Thyroid gland (tissue), 4 donors: ENCODE measurements at regions not wholly inside any gene's neighbourhood (a gene's known extent, or its start where the extent isn't known, plus 50 kb on each side); places are given as distances from the start of the nearest gene placed in this dataset.

Experiments used
- DNase-seq, 2 donors: peaks; one replicate each; pipeline ENCODE4 v3.0.0-alpha.2; 2019
- H3K27ac ChIP-seq, 3 donors: fragments of 200-600 bp; sonication (generic); 1 replicate in 2 of 3; 2 replicates in 1 of 3; pipeline ENCODE4 v1.5.1; 2016 to 2019; ENCODE audit warnings: mild to moderate bottlenecking in 1 of 3, moderate library complexity in 1 of 3
- H3K27me3 ChIP-seq: fragments of 200-600 bp; sonication (generic); one replicate; pipeline ENCODE4 v1.5.1; 2019
- H3K36me3 ChIP-seq, 2 donors: fragments of 200-600 bp; sonication (generic); one replicate each; pipeline ENCODE4 v1.5.1; 2016 to 2019
- H3K4me1 ChIP-seq, 2 donors: fragments of 200-600 bp; sonication (generic); one replicate each; pipeline ENCODE4 v1.5.1; 2017 to 2019
- H3K4me3 ChIP-seq, 3 donors: fragments of 200-600 bp; sonication (generic); replicated peaks in 1 of 3; 1 replicate in 2 of 3; 2 replicates in 1 of 3; pipeline ENCODE4 v1.5.1; 2016; ENCODE audit warnings: mild to moderate bottlenecking in 1 of 3
- H3K9me3 ChIP-seq: fragments of 200-600 bp; sonication (generic); one replicate; pipeline ENCODE4 v1.5.1; 2017
- CTCF ChIP-seq, 6 experiments: fragments of 200-600 bp in 3 of 6; fragments of 450-650 bp in 3 of 6; sonication (generic) in 3 of 6; IDR thresholded peaks; one replicate each; pipeline ENCODE4 v1.5.1; 2016 to 2019; ENCODE audit warnings: antibody characterized with exemption in 6 of 6, mild to moderate bottlenecking in 2 of 6, inconsistent platforms in 1 of 6, moderate library complexity in 1 of 6
- POLR2A ChIP-seq, 2 donors: fragments of 450-650 bp; IDR thresholded peaks; one replicate each; pipeline ENCODE4 v1.6.1; 2017; ENCODE audit warnings: antibody characterized with exemption in 2 of 2, mild to moderate bottlenecking in 2 of 2, moderate library complexity in 1 of 2
- WGBS, 2 donors: methylation state at CpG; one replicate each; pipeline ENCODE4 v1.1.5; 2017; 5-methylcytosine and 5-hydroxymethylcytosine counted together
- intact Hi-C: fragments of 100-400 bp; cut with DNase I; formaldehyde crosslinking; loops from one replicate; pipeline ENCODE4 v1.15.1; 2023

- Histone ChIP-seq H3K27ac (no peak overlapping the region), H3K4me1 (peaks cover 9 to 26% of the 10 kb centered on the region in 2 donors), H3K4me3 (no peak overlapping the region), H3K27me3 (no peaks in the 10 kb centered on the region), H3K9me3 (no peaks in the 10 kb centered on the region), H3K36me3 (no peaks in the 10 kb centered on the region)
- no peak for DNase-seq
- intact Hi-C loops, result no loop called here
- WGBS, 2 donors, result 84 to 89% methylated on average over 14 of the region's 14 CpGs
- no peak for TF ChIP-seq CTCF (IDR thresholded peaks at IDR 0.05)
- TF ChIP-seq POLR2A (IDR thresholded peaks at IDR 0.05), result no peak
Measured at GRCh38 chr6:6980999-6981597, 126.7 kb upstream of the RREB1 start.

GRCh38 chr6:6981681-6982322 is 126.0 kb upstream of the RREB1 start:
- no peak overlapping the region for H3K27ac ChIP-seq

GRCh38 chr6:6982663-6983062 is 125.1 kb upstream of the RREB1 start:
- H3K36me3 ChIP-seq, result no peaks in the 10 kb centered on the region
- H3K27ac ChIP-seq, result no peak overlapping the region
- no peaks in the 10 kb centered on the region for H3K9me3 ChIP-seq
- DNase-seq, result no peak
- H3K4me1 ChIP-seq, result peaks cover 0 to 20% of the 10 kb centered on the region in 2 donors
- intact Hi-C loops, result no loop called here
- 89 to 91% methylated on average over 6 of the region's 6 CpGs for WGBS, 2 donors
- no peaks in the 10 kb centered on the region for H3K27me3 ChIP-seq
- H3K4me3 ChIP-seq, result no peak overlapping the region
- TF ChIP-seq POLR2A (IDR thresholded peaks at IDR 0.05) (no peak), CTCF (IDR thresholded peaks at IDR 0.05) (no peak)

More at GRCh38 chr6:6981681-6982322, 126.0 kb upstream of the RREB1 start:
- Histone ChIP-seq H3K4me1 (peaks cover 2 to 20% of the 10 kb centered on the region in 2 donors), H3K27me3 (no peaks in the 10 kb centered on the region), H3K4me3 (no peak overlapping the region), H3K9me3 (no peaks in the 10 kb centered on the region), H3K36me3 (no peaks in the 10 kb centered on the region)
- WGBS, 2 donors, result 74 to 81% methylated on average over 4 of the region's 4 CpGs
- intact Hi-C loops, result no loop called here
- peak; percentile 69 to 74 for DNase-seq
- no peak for TF ChIP-seq POLR2A (IDR thresholded peaks at IDR 0.05)
- TF ChIP-seq CTCF (IDR thresholded peaks at IDR 0.05), result no peak

GRCh38 chr6:6984585-6985366 is 123.0 kb upstream of the RREB1 start:
- 87 to 88% methylated on average over 13 of the region's 13 CpGs for WGBS, 2 donors
- Histone ChIP-seq H3K27me3 (no peaks in the 10 kb centered on the region), H3K27ac (no peak overlapping the region), H3K4me1 (peaks cover 0 to 13% of the 10 kb centered on the region in 2 donors), H3K36me3 (no peaks in the 10 kb centered on the region), H3K4me3 (no peak overlapping the region), H3K9me3 (no peaks in the 10 kb centered on the region)
- intact Hi-C loops, result no loop called here
- DNase-seq, result no peak
- TF ChIP-seq CTCF (IDR thresholded peaks at IDR 0.05), result no peak
- TF ChIP-seq POLR2A (IDR thresholded peaks at IDR 0.05), result no peak

- Histone ChIP-seq H3K9me3 (no peaks in the 10 kb centered on the region), H3K4me1 (peaks cover 0 to 8% of the 10 kb centered on the region in 2 donors), H3K27me3 (no peaks in the 10 kb centered on the region), H3K4me3 (no peak overlapping the region), H3K36me3 (no peaks in the 10 kb centered on the region), H3K27ac (no peak overlapping the region)
- no peak for DNase-seq
- TF ChIP-seq POLR2A (IDR thresholded peaks at IDR 0.05) (no peak), CTCF (IDR thresholded peaks at IDR 0.05) (no peak)
- 91 to 92% methylated on average over 1 of the region's 1 CpG for WGBS, 2 donors
- intact Hi-C loops, result no loop called here
Measured at GRCh38 chr6:6986344-6986743, 121.4 kb upstream of the RREB1 start.
